SU-DHL-6 (cell line): ENCODE measurements at regions not wholly inside any gene's neighbourhood (a gene's known extent, or its start where the extent isn't known, plus 50 kb on each side); places are given as distances from the start of the nearest gene placed in this dataset.

Experiments used
- H2AFZ ChIP-seq: fragments of 200-600 bp; sonication (generic); 2 replicates; pipeline ENCODE4 v1.6.1; 2014; ENCODE audit warnings: low read depth, mild to moderate bottlenecking, moderate library complexity, mixed read lengths, antibody characterized with exemption, low read length; ENCODE audit not compliant: severe bottlenecking
- H3F3A ChIP-seq: fragments of 200-600 bp; shearing (Covaris generic); 2 replicates; pipeline ENCODE4 v1.6.0; 2016; ENCODE audit warnings: antibody characterized with exemption, mild to moderate bottlenecking; ENCODE audit not compliant: insufficient read depth
- H3K27ac ChIP-seq: fragments of 200-600 bp; sonication (generic); 2 replicates; pipeline ENCODE4 v1.5.1; 2016; ENCODE audit warnings: low read depth, mild to moderate bottlenecking, low read length, moderate library complexity, mixed read lengths
- H3K27me3 ChIP-seq: fragments of 200-600 bp; sonication (generic), shearing (Covaris generic); 2 replicates; pipeline ENCODE4 v1.6.0; 2014; ENCODE audit warnings: mild to moderate bottlenecking, low read length
- H3K36me3 ChIP-seq: fragments of 200-600 bp; sonication (generic); 2 replicates; pipeline ENCODE4 v1.6.1; 2014; ENCODE audit warnings: mild to moderate bottlenecking, low read length, mixed read lengths
- H3K4me2 ChIP-seq: fragments of 300-600, 200-600 bp; shearing (Covaris generic), sonication (generic); 2 replicates; pipeline ENCODE4 v1.6.0; 2014; ENCODE audit warnings: low read length, low read depth, mild to moderate bottlenecking; ENCODE audit not compliant: poor library complexity, severe bottlenecking
- H3K4me3 ChIP-seq: fragments of 200-600 bp; sonication (generic); 2 replicates; pipeline ENCODE4 v1.5.1; 2014; ENCODE audit warnings: antibody characterized with exemption, low read length, mild to moderate bottlenecking, mixed read lengths; ENCODE audit not compliant: insufficient read depth, poor library complexity, severe bottlenecking
- H3K79me2 ChIP-seq: fragments of 200-600 bp; sonication (generic); 2 replicates; pipeline ENCODE4 v1.6.1; 2014; ENCODE audit warnings: mild to moderate bottlenecking, low read length, moderate library complexity; ENCODE audit not compliant: insufficient read depth
- H3K9ac ChIP-seq: fragments of 200-600 bp; sonication (generic); 2 replicates; pipeline ENCODE4 v1.7.0; 2014; ENCODE audit warnings: mild to moderate bottlenecking, low read length
- H3K9me2 ChIP-seq: fragments of 200-600 bp; sonication (generic); replicated peaks from 2 replicates; pipeline ENCODE4 v1.6.1; 2014; ENCODE audit warnings: low read length; ENCODE audit not compliant: insufficient read depth
- H3K9me3 ChIP-seq: fragments of 200-600 bp; sonication (generic); 2 replicates; pipeline ENCODE4 v1.6.1; 2014; ENCODE audit warnings: low read length, mixed read lengths; ENCODE audit not compliant: insufficient read depth
- H4K20me1 ChIP-seq: fragments of 200-600 bp; sonication (generic); 2 replicates; pipeline ENCODE4 v1.6.1; 2014; ENCODE audit warnings: low read depth, mild to moderate bottlenecking, antibody characterized with exemption, low read length, moderate library complexity, mixed read lengths
- CTCF ChIP-seq: fragments of 200-600 bp; sonication (generic); IDR thresholded peaks from one replicate; pipeline ENCODE4 v1.5.1; 2017; ENCODE audit warnings: antibody characterized with exemption, mild to moderate bottlenecking, low read length, moderate library complexity; ENCODE audit not compliant: insufficient read depth, poor library complexity, severe bottlenecking
- EZH2phosphoT487 ChIP-seq: fragments of 200-600 bp; sonication (generic), shearing (Covaris generic); conservative IDR thresholded peaks from 2 replicates; pipeline ENCODE4 v1.6.1; 2018; ENCODE audit warnings: mild to moderate bottlenecking, antibody characterized with exemption, low read length, moderate library complexity, mixed read lengths

GRCh38 chr5:122656160-122656559 is 118.7 kb upstream of the SNX2 start:
- no peak overlapping the region for H3K27ac ChIP-seq
- no peak overlapping the region for H3K4me2 ChIP-seq
- no peak overlapping the region for H2AFZ ChIP-seq
- H3K36me3 ChIP-seq: no peaks in the 10 kb centered on the region
- H3K9me2 ChIP-seq: no peaks in the 10 kb centered on the region
- no peak overlapping the region for H3K4me3 ChIP-seq
- H3K79me2 ChIP-seq: no peaks in the 10 kb centered on the region
- no peak overlapping the region for H3K9ac ChIP-seq
- H4K20me1 ChIP-seq: no peaks in the 10 kb centered on the region
- H3F3A ChIP-seq: no peaks in the 10 kb centered on the region
- TF ChIP-seq CTCF: no peak
- no peaks in the 10 kb centered on the region for H3K9me3 ChIP-seq
- no peaks in the 10 kb centered on the region for H3K27me3 ChIP-seq

DNA sequence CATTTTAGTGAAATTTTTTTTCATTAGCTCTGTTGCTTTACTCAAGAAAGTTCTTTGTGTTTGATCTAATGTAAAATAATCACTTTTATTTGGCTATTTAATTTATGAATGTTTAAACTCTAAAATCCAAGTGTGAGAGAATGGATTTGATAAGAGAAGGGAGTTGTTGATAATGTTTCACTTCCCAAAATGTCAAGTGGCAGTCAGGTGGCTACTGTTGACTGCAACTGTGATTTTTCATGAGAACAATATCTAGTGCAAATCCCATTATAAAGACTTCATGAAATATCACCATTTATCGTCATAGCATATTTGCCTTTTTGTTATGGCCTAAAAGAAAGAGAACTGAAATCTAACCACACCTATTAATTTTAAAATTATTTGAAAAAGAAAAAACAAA is 118.3 kb upstream of the SNX2 start:
- no peak overlapping the region for H3K27ac ChIP-seq
- no peaks in the 10 kb centered on the region for H3K9me3 ChIP-seq
- TF ChIP-seq EZH2phosphoT487: no peak
- no peak for TF ChIP-seq CTCF
- no peaks in the 10 kb centered on the region for H3K27me3 ChIP-seq
- H2AFZ ChIP-seq: no peak overlapping the region
- H3K9ac ChIP-seq: no peak overlapping the region
- no peak overlapping the region for H3K4me3 ChIP-seq
- no peaks in the 10 kb centered on the region for H3F3A ChIP-seq
- H4K20me1 ChIP-seq: no peaks in the 10 kb centered on the region
- no peak overlapping the region for H3K4me2 ChIP-seq
- H3K36me3 ChIP-seq: no peaks in the 10 kb centered on the region
- H3K79me2 ChIP-seq: no peaks in the 10 kb centered on the region
- no peaks in the 10 kb centered on the region for H3K9me2 ChIP-seq

DNA sequence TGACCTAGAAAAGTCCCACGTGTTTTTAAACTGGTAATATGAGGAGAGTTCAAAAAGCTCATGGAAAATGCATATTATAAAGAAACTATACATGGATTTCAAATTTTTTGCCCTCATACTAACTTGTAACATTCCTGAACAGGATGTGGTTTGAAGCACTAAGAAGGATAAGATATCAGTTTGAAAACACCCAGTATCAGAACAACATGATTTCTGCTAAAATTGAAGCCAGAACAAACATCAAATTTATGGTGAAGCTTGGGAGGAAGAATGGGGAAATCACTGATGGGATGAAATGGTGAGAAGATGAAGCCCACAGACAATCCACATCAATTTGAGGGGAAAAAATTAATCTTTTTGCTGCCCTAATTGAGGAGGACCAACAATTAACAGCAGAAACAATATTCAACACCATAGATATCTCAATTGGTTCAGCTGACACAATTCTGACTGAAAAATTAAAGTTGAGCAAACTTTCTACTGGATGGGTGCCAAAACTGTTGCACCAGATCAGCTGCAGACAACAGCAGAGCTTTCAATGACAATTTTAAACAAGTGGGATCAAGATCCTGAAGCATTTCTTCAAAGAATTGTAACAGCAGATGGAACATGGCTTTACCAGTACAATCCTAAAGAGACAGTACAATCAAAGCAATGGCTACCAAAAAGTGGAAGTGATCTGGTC is 113.2 kb upstream of the SNX2 start:
- Histone ChIP-seq H4K20me1 (no peaks in the 10 kb centered on the region), H3K9me3 (no peaks in the 10 kb centered on the region), H3K9me2 (no peaks in the 10 kb centered on the region), H3K36me3 (no peaks in the 10 kb centered on the region), H3K4me2 (no peak overlapping the region), H3K79me2 (no peaks in the 10 kb centered on the region), H3K27me3 (no peaks in the 10 kb centered on the region), H3K4me3 (no peak overlapping the region), H2AFZ (no peak overlapping the region), H3F3A (no peaks in the 10 kb centered on the region), H3K27ac (no peak overlapping the region), H3K9ac (no peak overlapping the region)
- no peak for TF ChIP-seq EZH2phosphoT487

DNA sequence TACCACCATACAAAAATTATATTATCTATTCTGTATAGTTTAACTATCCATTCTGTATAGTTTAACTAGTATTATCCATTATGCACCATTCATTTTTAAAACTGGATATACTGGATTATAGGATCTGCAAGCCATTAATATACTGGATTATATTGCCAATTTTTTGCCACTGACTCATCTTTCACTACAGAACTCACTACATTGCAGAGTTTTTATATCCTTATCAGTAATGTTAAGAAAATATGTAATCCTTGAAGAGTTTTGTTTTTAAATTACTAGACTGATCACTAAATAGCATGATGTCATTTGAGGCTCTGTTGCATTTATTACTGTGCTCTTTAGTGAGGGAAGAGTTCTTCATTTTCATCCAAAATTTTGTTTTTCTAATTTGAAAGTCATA is 109.8 kb upstream of the SNX2 start:
- no peaks in the 10 kb centered on the region for H3K27me3 ChIP-seq
- H3F3A ChIP-seq: no peaks in the 10 kb centered on the region
- no peak for TF ChIP-seq EZH2phosphoT487
- no peak for TF ChIP-seq CTCF
- H3K27ac ChIP-seq: no peak overlapping the region
- no peak overlapping the region for H3K9ac ChIP-seq
- H3K79me2 ChIP-seq: no peaks in the 10 kb centered on the region
- no peak overlapping the region for H3K4me2 ChIP-seq
- no peaks in the 10 kb centered on the region for H3K9me3 ChIP-seq
- no peaks in the 10 kb centered on the region for H4K20me1 ChIP-seq
- H3K9me2 ChIP-seq: no peaks in the 10 kb centered on the region
- no peak overlapping the region for H3K4me3 ChIP-seq
- H2AFZ ChIP-seq: no peak overlapping the region
- no peaks in the 10 kb centered on the region for H3K36me3 ChIP-seq
